Esophagus muscularis mucosa (tissue), 4 donors: ENCODE measurements at regions not wholly inside any gene's neighbourhood (a gene's known extent, or its start where the extent isn't known, plus 50 kb on each side); places are given as distances from the start of the nearest gene placed in this dataset.

Experiments
- EP300 ChIP-seq: sonication (generic); formaldehyde crosslinking; IDR thresholded peaks from one replicate; pipeline ENCODE4 v1.6.1; 2017; ENCODE audit warnings: antibody characterized with exemption
- POLR2A ChIP-seq: fragments of 450-650 bp; IDR thresholded peaks from one replicate; pipeline ENCODE4 v1.6.1; 2017; ENCODE audit warnings: antibody characterized with exemption, moderate library complexity, mild to moderate bottlenecking, low read depth
- POLR2AphosphoS5 ChIP-seq, 2 donors: sonication (generic); formaldehyde crosslinking; IDR thresholded peaks; one replicate each; pipeline ENCODE4 v1.6.1; 2017; ENCODE audit warnings: antibody characterized with exemption in 2 of 2
- TF ChIP-seq, protein P1 (sequence below), 3 experiments: fragments of 200-600 bp in 2 of 3; fragments of 450-650 bp in 1 of 3; sonication (generic) in 2 of 3; IDR thresholded peaks; one replicate each; pipeline ENCODE4 v1.5.1; 2017 to 2019; ENCODE audit warnings: antibody characterized with exemption in 3 of 3, mild to moderate bottlenecking in 2 of 3, moderate library complexity in 1 of 3

DNA sequence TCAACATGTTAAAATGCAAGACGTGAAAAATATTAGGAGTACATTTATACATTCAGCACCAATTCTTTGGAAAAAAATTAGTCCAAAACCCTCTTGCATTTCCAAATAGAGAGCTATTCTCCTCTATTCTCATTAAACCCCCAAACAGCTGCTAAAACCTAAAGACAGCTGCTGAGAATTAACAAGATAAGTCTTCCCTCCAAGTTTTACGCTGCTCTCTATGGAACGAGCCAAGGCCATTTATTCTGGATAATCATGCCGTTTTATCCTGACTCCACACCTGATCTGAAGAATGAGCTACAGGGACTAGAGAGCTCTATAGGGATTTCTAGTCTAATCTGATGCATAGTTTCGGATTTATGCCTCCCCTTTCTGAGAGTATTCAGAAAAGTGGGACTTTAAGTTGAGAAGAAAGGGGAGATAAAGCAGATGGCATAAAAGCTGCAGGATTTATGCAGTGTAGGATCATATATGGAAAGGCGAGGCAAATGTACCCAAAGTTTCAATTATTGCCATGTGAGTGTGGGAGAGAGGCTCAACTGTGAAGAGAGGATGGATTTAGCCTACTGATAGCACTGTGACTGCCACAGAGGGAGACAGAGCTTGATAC is 64.7 kb upstream of the HS3ST5 start:
- TF ChIP-seq, protein P1, sequence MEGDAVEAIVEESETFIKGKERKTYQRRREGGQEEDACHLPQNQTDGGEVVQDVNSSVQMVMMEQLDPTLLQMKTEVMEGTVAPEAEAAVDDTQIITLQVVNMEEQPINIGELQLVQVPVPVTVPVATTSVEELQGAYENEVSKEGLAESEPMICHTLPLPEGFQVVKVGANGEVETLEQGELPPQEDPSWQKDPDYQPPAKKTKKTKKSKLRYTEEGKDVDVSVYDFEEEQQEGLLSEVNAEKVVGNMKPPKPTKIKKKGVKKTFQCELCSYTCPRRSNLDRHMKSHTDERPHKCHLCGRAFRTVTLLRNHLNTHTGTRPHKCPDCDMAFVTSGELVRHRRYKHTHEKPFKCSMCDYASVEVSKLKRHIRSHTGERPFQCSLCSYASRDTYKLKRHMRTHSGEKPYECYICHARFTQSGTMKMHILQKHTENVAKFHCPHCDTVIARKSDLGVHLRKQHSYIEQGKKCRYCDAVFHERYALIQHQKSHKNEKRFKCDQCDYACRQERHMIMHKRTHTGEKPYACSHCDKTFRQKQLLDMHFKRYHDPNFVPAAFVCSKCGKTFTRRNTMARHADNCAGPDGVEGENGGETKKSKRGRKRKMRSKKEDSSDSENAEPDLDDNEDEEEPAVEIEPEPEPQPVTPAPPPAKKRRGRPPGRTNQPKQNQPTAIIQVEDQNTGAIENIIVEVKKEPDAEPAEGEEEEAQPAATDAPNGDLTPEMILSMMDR (IDR thresholded peaks at IDR 0.05) = no peak
- TF ChIP-seq POLR2A (no peak), EP300 (no peak), POLR2AphosphoS5 (IDR thresholded peaks at IDR 0.05) (no peak)
